ENCODE measurements at regions not wholly inside any gene's neighbourhood (a gene's known extent, or its start where the extent isn't known, plus 50 kb on each side); places are given as distances from the start of the nearest gene placed in this dataset.

DNA sequence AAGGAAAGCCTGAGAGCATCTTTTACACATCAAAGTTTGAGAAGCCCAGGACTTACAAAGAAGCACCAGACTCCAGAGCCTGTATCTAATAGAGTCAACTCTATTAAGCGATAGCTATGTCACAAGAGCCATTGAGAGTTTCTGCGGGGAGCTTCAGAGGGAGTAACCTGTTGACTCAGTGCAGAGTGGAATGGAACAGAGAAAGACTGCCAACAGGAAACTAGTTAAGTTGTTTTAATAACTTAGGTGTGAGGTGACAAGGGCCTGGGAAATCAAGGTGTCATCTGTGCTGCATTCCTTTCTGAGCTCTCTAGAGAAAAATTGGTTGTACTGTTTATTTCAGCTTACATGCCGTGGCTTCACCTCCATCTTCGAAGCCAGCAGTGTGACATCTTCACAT, 513.8 kb upstream of the POU3F3 start (continued):
- TF ChIP-seq MAX (IDR thresholded peaks at IDR 0.05; ENCODE audit: low read depth) (no peak), FOXM1 (IDR thresholded peaks at IDR 0.05; ENCODE audit: low read depth) (no peak), RFX5 (IDR thresholded peaks at IDR 0.05; ENCODE audit: low read length) (no peak), FOSL2 (IDR thresholded peaks at IDR 0.05; ENCODE audit: borderline replicate concordance, low read depth) (no peak), CHD2 (IDR thresholded peaks at IDR 0.05; ENCODE audit: low read length, partially characterized antibody) (no peak), TAF1 (IDR thresholded peaks at IDR 0.05; ENCODE audit: borderline replicate concordance, low read depth, low read length) (no peak), REST (IDR thresholded peaks at IDR 0.05; ENCODE audit: low read depth, low read length) (no peak), NRF1 (IDR thresholded peaks at IDR 0.05; ENCODE audit: low read depth, low read length) (no peak), USF1 (IDR thresholded peaks at IDR 0.05; ENCODE audit: borderline replicate concordance, low read depth) (no peak), RAD21 (IDR thresholded peaks at IDR 0.05; ENCODE audit: low read length) (no peak), FOXJ3 (CRISPR knock-in tag; IDR thresholded peaks at IDR 0.05) (no peak)

DNA sequence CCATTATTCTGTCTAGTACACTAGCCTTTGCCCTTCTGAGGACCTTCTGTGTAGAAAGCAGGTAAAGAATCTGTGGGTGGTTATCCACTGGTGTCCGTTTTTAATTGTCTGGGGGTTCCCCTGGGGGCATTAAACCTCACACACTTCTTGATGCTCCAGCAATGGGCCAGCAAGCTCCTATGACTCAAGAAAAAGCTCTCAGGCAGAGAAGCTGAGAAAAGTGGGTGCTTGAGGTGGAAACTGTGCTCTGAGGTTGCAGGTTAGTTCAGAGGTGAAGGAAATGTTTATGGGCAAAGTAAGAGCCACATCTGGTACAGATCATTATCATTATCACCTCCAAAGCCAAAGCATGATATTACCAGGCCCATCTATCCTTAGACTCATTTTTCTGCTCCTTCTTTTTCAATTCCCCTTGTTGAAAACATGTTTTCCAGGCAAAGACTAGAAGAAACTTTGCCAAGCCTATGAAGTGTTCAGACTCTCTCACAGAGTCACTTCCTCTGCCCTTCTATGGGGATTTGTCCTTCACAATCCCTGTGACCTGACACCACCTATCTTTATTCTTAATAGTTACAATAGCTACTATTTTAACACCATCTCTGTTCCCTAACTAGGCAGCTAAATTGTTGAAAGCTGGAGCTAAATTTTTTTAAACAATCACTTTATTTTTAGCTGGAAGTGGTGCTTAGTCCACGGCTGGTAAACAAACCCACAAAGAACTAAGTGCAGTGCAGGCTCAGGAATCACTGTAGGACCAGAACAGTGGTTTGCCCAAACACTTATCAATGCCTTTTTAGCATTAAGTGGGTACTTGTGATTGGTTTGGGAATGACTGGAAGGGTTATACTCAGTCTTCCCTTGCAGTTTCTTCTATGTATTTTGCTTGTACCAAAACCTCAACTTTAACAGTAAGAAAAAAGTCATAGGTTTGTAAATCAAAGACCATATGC, 512.8 kb upstream of the POU3F3 start:
- H3K36me3 ChIP-seq (replicated peaks in 1 of 2; ENCODE audit: control insufficient read depth in 1 of 2, insufficient read depth in 2 of 2, low read length in 1 of 2): no peaks in the 10 kb centered on the region
- H3K27me3 ChIP-seq (ENCODE audit: insufficient read depth): no peaks in the 10 kb centered on the region
- no peaks in the 10 kb centered on the region for H3F3A ChIP-seq (replicated peaks; ENCODE audit: insufficient read depth)
- H3K4me3 ChIP-seq (ENCODE audit: low read depth in 2 of 2, low read length in 1 of 2): no peak overlapping the region
- DNase-seq: no peak
- CTCF ChIA-PET: no interaction called here
- no peak overlapping the region for H3K9ac ChIP-seq
- H3K27ac ChIP-seq (ENCODE audit: low read depth in 2 of 2, low read length in 1 of 2): no peak overlapping the region
- no peak overlapping the region for H3K4me2 ChIP-seq
- no peaks in the 10 kb centered on the region for H4K20me1 ChIP-seq (ENCODE audit: insufficient read depth)
- POLR2A ChIA-PET: no interaction called here
- TF ChIP-seq TEAD4 (IDR thresholded peaks at IDR 0.05; ENCODE audit: borderline replicate concordance, insufficient read depth): no peak
- H3K79me2 ChIP-seq (ENCODE audit: insufficient read depth): no peaks in the 10 kb centered on the region
- H2AFZ ChIP-seq (ENCODE audit: low read depth): no peak overlapping the region
- no peaks in the 10 kb centered on the region for H3K9me2 ChIP-seq
- H3K9me3 ChIP-seq: 0 out of 2 replicates have a peak, but pooled peaks cover 5% of the 10 kb centered on the region
- H3K4me1 ChIP-seq (ENCODE audit: control insufficient read depth in 1 of 2, insufficient read depth in 2 of 2, low read depth in 1 of 2, low read length in 1 of 2): no peaks in the 10 kb centered on the region
- 5% methylated on average over 2 of the region's 2 CpGs for WGBS (ENCODE audit: low lambda C conversion rate)
